HCT116 (cell line): ENCODE measurements at regions not wholly inside any gene's neighbourhood (a gene's known extent, or its start where the extent isn't known, plus 50 kb on each side); places are given as distances from the start of the nearest gene placed in this dataset.

Experiments used
- ATAC-seq: fragments of 200-7000 bp; cut with Tn5 transposase; 2 replicates; pipeline ENCODE4 v1.9.1; 2020; ENCODE audit warnings: mild to moderate bottlenecking, moderate library complexity
- BruUV-seq: library from RNA; stranded (reverse); fragments of 400-500 nt; replicated peaks from 2 replicates; lab custom pipeline; 2021; lab: Mats Ljungman, UMichigan
- CTCF ChIA-PET: fragments of 300-600 bp; sonication (Branson Sonifier 250); formaldehyde crosslinking; loops from one replicate; lab custom pipeline; 2021; ENCODE audit warnings: antibody characterized with exemption; lab: Charles Lee
- POLR2A ChIA-PET: fragments of 300-600, 350-600 bp; sonication (Branson Sonifier 250); formaldehyde crosslinking; loops from one replicate; lab custom pipeline; 2021; ENCODE audit warnings: antibody characterized with exemption; lab: Charles Lee
- RAD21 ChIA-PET, 2 experiments: fragments of 300-600 bp; sonication (Branson Sonifier 250); formaldehyde crosslinking; loops; one replicate each; lab custom pipeline; 2023; ENCODE audit warnings: low total read pairs in 2 of 2; ENCODE audit not compliant: uncharacterized antibody in 2 of 2, unreplicated experiment in 2 of 2, low non-redundant PET in 1 of 2; lab: Charles Lee
- DNase-seq: peaks from one replicate; pipeline ENCODE4 v3.0.0-alpha.2; 2010; ENCODE audit warnings: low read depth, low spot score
- H2AFZ ChIP-seq: fragments of 200-600 bp; shearing (Covaris generic), sonication (generic); 2 replicates; pipeline ENCODE4 v1.6.1; 2017; ENCODE audit warnings: low read depth, mixed run types, mixed read lengths, antibody characterized with exemption, low read length; ENCODE audit not compliant: poor library complexity, severe bottlenecking
- H3K27ac ChIP-seq: 2 replicates; pipeline ENCODE4 v1.5.1; 2012; ENCODE audit warnings: low read depth, low read length
- H3K27me3 ChIP-seq: fragments of 200-600 bp; sonication (generic); 2 replicates; pipeline ENCODE4 v1.6.1; 2016; ENCODE audit warnings: mixed run types, low read length, mixed read lengths; ENCODE audit not compliant: insufficient read depth
- H3K36me3 ChIP-seq, 2 experiments: fragments of 200-500 bp in 1 of 2; fragments of 200-600 bp in 1 of 2; sonication (Bioruptor generic) in 1 of 2; sonication (generic) in 1 of 2; 2 replicates each; pipeline versions ENCODE4 v1.5.1 to v1.6.1; 2014 to 2016; ENCODE audit warnings: low read length in 2 of 2, inconsistent platforms in 1 of 2, mixed read lengths in 1 of 2, mixed run types in 1 of 2; ENCODE audit not compliant: insufficient read depth in 2 of 2, control insufficient read depth in 1 of 2
- H3K4me1 ChIP-seq, 2 experiments: fragments of 200-600 bp in 1 of 2; sonication (generic) in 1 of 2; 2 replicates each; pipeline versions ENCODE4 v1.5.1 to v1.6.1; 2012 to 2017; ENCODE audit warnings: low read length in 2 of 2, inconsistent platforms in 1 of 2, mild to moderate bottlenecking in 1 of 2, mixed read lengths in 1 of 2, mixed run types in 1 of 2, moderate library complexity in 1 of 2; ENCODE audit not compliant: insufficient read depth in 2 of 2, control insufficient read depth in 1 of 2
- H3K4me2 ChIP-seq: fragments of 200-600 bp; sonication (generic); 2 replicates; pipeline ENCODE4 v1.6.1; 2017; ENCODE audit warnings: mixed run types, low read length, mixed read lengths
- H3K4me3 ChIP-seq, 2 experiments: fragments of 200-600 bp in 1 of 2; sonication (generic) in 1 of 2; replicated peaks in 1 of 2; 2 replicates each; pipeline ENCODE4 v1.5.1; 2011 to 2016; ENCODE audit warnings: low read length in 2 of 2, control low read depth in 1 of 2, low read depth in 1 of 2, mild to moderate bottlenecking in 1 of 2, mixed read lengths in 1 of 2, mixed run types in 1 of 2
- H3K79me2 ChIP-seq: fragments of 200-600 bp; sonication (generic); 2 replicates; pipeline ENCODE4 v1.6.1; 2017; ENCODE audit warnings: mild to moderate bottlenecking, mixed run types, low read length, moderate library complexity, mixed read lengths; ENCODE audit not compliant: insufficient read depth
- H3K9ac ChIP-seq: fragments of 200-600 bp; sonication (generic); 2 replicates; pipeline ENCODE4 v1.6.1; 2016; ENCODE audit warnings: low read length, mixed read lengths
- H3K9me2 ChIP-seq: fragments of 200-600 bp; sonication (generic), shearing (Covaris generic); 2 replicates; pipeline ENCODE4 v1.6.1; 2017; ENCODE audit warnings: mixed run types, mild to moderate bottlenecking, moderate library complexity; ENCODE audit not compliant: insufficient read depth
- H3K9me3 ChIP-seq, 2 experiments: fragments of 200-500 bp in 1 of 2; fragments of 200-600 bp in 1 of 2; sonication (Bioruptor generic) in 1 of 2; sonication (generic) in 1 of 2; 2 replicates each; pipeline ENCODE4 v1.6.1; 2014 to 2017; ENCODE audit warnings: low read length in 2 of 2, mixed read lengths in 2 of 2, inconsistent platforms in 1 of 2, low read depth in 1 of 2, mild to moderate bottlenecking in 1 of 2, mixed run types in 1 of 2, moderate library complexity in 1 of 2; ENCODE audit not compliant: control insufficient read depth in 1 of 2, insufficient read depth in 1 of 2
- H4K20me1 ChIP-seq: fragments of 200-600 bp; sonication (generic), shearing (Covaris generic); 2 replicates; pipeline ENCODE4 v1.6.1; 2017; ENCODE audit warnings: mixed run types, mild to moderate bottlenecking, moderate library complexity; ENCODE audit not compliant: insufficient read depth
- CBX3 ChIP-seq: IDR thresholded peaks from 2 replicates; pipeline ENCODE4 v1.6.1; 2012; ENCODE audit warnings: low read depth
- CEBPB ChIP-seq: IDR thresholded peaks from 2 replicates; pipeline ENCODE4 v1.6.1; 2012; ENCODE audit warnings: low read depth
- EGR1 ChIP-seq: IDR thresholded peaks from 2 replicates; pipeline ENCODE4 v1.6.1; 2012; ENCODE audit warnings: low read depth
- EZH2 ChIP-seq: fragments of 200-600 bp; sonication (generic); IDR thresholded peaks from 2 replicates; pipeline ENCODE4 v1.6.1; 2017; ENCODE audit warnings: antibody characterized with exemption, mixed run types
- FOSL1 ChIP-seq: IDR thresholded peaks from 2 replicates; pipeline ENCODE4 v1.6.1; 2012; ENCODE audit warnings: low read depth
- MAX ChIP-seq: IDR thresholded peaks from 2 replicates; pipeline ENCODE4 v1.6.1; 2012
- POLR2A ChIP-seq: IDR thresholded peaks from 2 replicates; pipeline ENCODE4 v1.7.0; 2011; ENCODE audit warnings: borderline replicate concordance; ENCODE audit not compliant: insufficient read depth, insufficient read length; ENCODE audit errors: extremely low read depth
- RAD21 ChIP-seq: IDR thresholded peaks from 2 replicates; pipeline ENCODE4 v1.6.1; 2012; ENCODE audit warnings: low read depth, mild to moderate bottlenecking
- SRF ChIP-seq: IDR thresholded peaks from 2 replicates; pipeline ENCODE4 v1.6.1; 2012; ENCODE audit warnings: low read depth
- TCF7L2 ChIP-seq: IDR thresholded peaks from 2 replicates; pipeline ENCODE4 v1.7.0; 2011; ENCODE audit warnings: borderline replicate concordance, inconsistent platforms; ENCODE audit not compliant: insufficient read depth, insufficient read length; ENCODE audit errors: extremely low read depth
- YY1 ChIP-seq: IDR thresholded peaks from 2 replicates; pipeline ENCODE4 v1.6.1; 2011; ENCODE audit warnings: low read length, low read depth, moderate library complexity, mild to moderate bottlenecking; ENCODE audit not compliant: insufficient replicate concordance; ENCODE audit errors: extremely low read depth
- ZBTB33 ChIP-seq: IDR thresholded peaks from 2 replicates; pipeline ENCODE4 v1.6.1; 2011; ENCODE audit warnings: mild to moderate bottlenecking, low read length, moderate library complexity; ENCODE audit not compliant: insufficient replicate concordance; ENCODE audit errors: extremely low read depth
- ZFX ChIP-seq: fragments of 450-650 bp; IDR thresholded peaks from 2 replicates; pipeline ENCODE4 v1.6.1; 2017
- ZNF274 ChIP-seq: fragments of 200-500 bp; sonication (Bioruptor generic); IDR thresholded peaks from 2 replicates; pipeline ENCODE4 v1.6.1; 2014; ENCODE audit warnings: mild to moderate bottlenecking, low read depth, low read length, inconsistent platforms
- intact Hi-C: fragments of 100-400 bp; cut with micrococcal nuclease; formaldehyde crosslinking; loops from 2 replicates; pipeline ENCODE4 v1.10.0; 2022

- Histone ChIP-seq H3K4me2 (no peak overlapping the region), H3K4me1 (no peaks in the 10 kb centered on the region), H2AFZ (no peak overlapping the region), H4K20me1 (no peaks in the 10 kb centered on the region; the same call in 1 of the 2 replicates), H3K36me3 (no peaks in the 10 kb centered on the region), H3K4me3 (no peak overlapping the region), H3K79me2 (no peaks in the 10 kb centered on the region), H3K9ac (no peak overlapping the region), H3K27me3 (no peaks in the 10 kb centered on the region), H3K27ac (no peak overlapping the region), H3K9me2 (no peaks in the 10 kb centered on the region), H3K9me3 (no peaks in the 10 kb centered on the region)
- ChIA-PET POLR2A (no interaction called here), CTCF (no interaction called here), RAD21 (no interaction called here)
- TF ChIP-seq ZNF274 (no peak), EZH2 (no peak), FOSL1 (no peak), RAD21 (no peak), TCF7L2 (no peak), EGR1 (no peak), CEBPB (no peak), SRF (no peak), ZFX (no peak), YY1 (no peak), ZBTB33 (no peak), POLR2A (no peak), CBX3 (no peak), MAX (no peak)
- no TSS peak for BruUV-seq
- DNase-seq (no peak), ATAC-seq (no peak)
- intact Hi-C loops, result no loop called here
Measured at GRCh38 chr5:97778451-97778850, 595.4 kb upstream of the RIOK2 start.
